ENCODE measurements at regions not wholly inside any gene's neighbourhood (a gene's known extent, or its start where the extent isn't known, plus 50 kb on each side); places are given as distances from the start of the nearest gene placed in this dataset.

GRCh38 chr11:41970681-41971080 lies 511.2 kb upstream of the LRRC4C start:
- Histone ChIP-seq H3K4me1 (no peaks in the 10 kb centered on the region), H3K27ac (no peak overlapping the region), H3K27me3 (no peaks in the 10 kb centered on the region), H3K9me3 (peaks cover 4% of the 10 kb centered on the region), H3K4me3 (no peak overlapping the region), H3K36me3 (no peaks in the 10 kb centered on the region)
- 84% methylated on average over 1 of the region's 1 CpG for WGBS
- TF ChIP-seq POLR2AphosphoS5 (IDR thresholded peaks at IDR 0.05) = no peak
- TF ChIP-seq EP300 (IDR thresholded peaks at IDR 0.05) = no peak
- no peak for DNase-seq (ENCODE audit: low spot score in 2 of 2)

- no peaks in the 10 kb centered on the region for H3K36me3 ChIP-seq
- no peak overlapping the region for H3K4me3 ChIP-seq
- no peaks in the 10 kb centered on the region for H3K4me1 ChIP-seq
- H3K27ac ChIP-seq = no peak overlapping the region
- no peaks in the 10 kb centered on the region for H3K27me3 ChIP-seq
- TF ChIP-seq POLR2A (IDR thresholded peaks at IDR 0.05) (no peak), CTCF (IDR thresholded peaks at IDR 0.05) (no peak), POLR2AphosphoS5 (IDR thresholded peaks at IDR 0.05) (no peak), EP300 (IDR thresholded peaks at IDR 0.05) (no peak)
- DNase-seq (ENCODE audit: low spot score in 2 of 2) = no peak
- WGBS = 72% methylated on average over 5 of the region's 5 CpGs
- peaks cover 4% of the 10 kb centered on the region for H3K9me3 ChIP-seq
Measured at GRCh38 chr11:41971592-41971991, 512.1 kb upstream of the LRRC4C start.

GRCh38 chr11:41978945-41979344 lies 519.5 kb upstream of the LRRC4C start:
- TF ChIP-seq POLR2A (IDR thresholded peaks at IDR 0.05) (no peak), CTCF (IDR thresholded peaks at IDR 0.05) (no peak), POLR2AphosphoS5 (IDR thresholded peaks at IDR 0.05) (no peak), EP300 (IDR thresholded peaks at IDR 0.05) (no peak)
- H3K4me1 ChIP-seq = no peaks in the 10 kb centered on the region
- no peak overlapping the region for H3K4me3 ChIP-seq
- H3K27me3 ChIP-seq = no peaks in the 10 kb centered on the region
- H3K36me3 ChIP-seq = no peaks in the 10 kb centered on the region
- no peak for DNase-seq (ENCODE audit: low spot score in 2 of 2)
- no peaks in the 10 kb centered on the region for H3K9me3 ChIP-seq
- 62% methylated on average over 2 of the region's 2 CpGs for WGBS
- no peak overlapping the region for H3K27ac ChIP-seq

GRCh38 chr11:41980741-41981140 lies 521.3 kb upstream of the LRRC4C start:
- 91% methylated on average over 2 of the region's 2 CpGs for WGBS

GRCh38 chr11:41982276-41982675 lies 522.8 kb upstream of the LRRC4C start:
- no peak for DNase-seq (ENCODE audit: low spot score in 2 of 2)
- Histone ChIP-seq H3K36me3 (no peaks in the 10 kb centered on the region), H3K27ac (no peak overlapping the region), H3K9me3 (no peaks in the 10 kb centered on the region), H3K4me1 (no peaks in the 10 kb centered on the region), H3K4me3 (no peak overlapping the region), H3K27me3 (no peaks in the 10 kb centered on the region)
- TF ChIP-seq CTCF (IDR thresholded peaks at IDR 0.05) = no peak
- TF ChIP-seq POLR2AphosphoS5 (IDR thresholded peaks at IDR 0.05) = no peak
- TF ChIP-seq EP300 (IDR thresholded peaks at IDR 0.05) = no peak
- no peak for TF ChIP-seq POLR2A (IDR thresholded peaks at IDR 0.05)
- 79% methylated on average over 3 of the region's 3 CpGs for WGBS

More at GRCh38 chr11:41980741-41981140, 521.3 kb upstream of the LRRC4C start:
- DNase-seq (ENCODE audit: low spot score in 2 of 2) = no peak
- TF ChIP-seq POLR2A (IDR thresholded peaks at IDR 0.05) (no peak), CTCF (IDR thresholded peaks at IDR 0.05) (no peak), POLR2AphosphoS5 (IDR thresholded peaks at IDR 0.05) (no peak), EP300 (IDR thresholded peaks at IDR 0.05) (no peak)
- H3K36me3 ChIP-seq = no peaks in the 10 kb centered on the region
- no peak overlapping the region for H3K27ac ChIP-seq
- no peaks in the 10 kb centered on the region for H3K4me1 ChIP-seq
- no peaks in the 10 kb centered on the region for H3K27me3 ChIP-seq
- H3K9me3 ChIP-seq = no peaks in the 10 kb centered on the region
- H3K4me3 ChIP-seq = no peak overlapping the region

GRCh38 chr11:41982975-41983374 lies 523.5 kb upstream of the LRRC4C start:
- H3K4me3 ChIP-seq = no peak overlapping the region
- no peaks in the 10 kb centered on the region for H3K9me3 ChIP-seq
- H3K4me1 ChIP-seq = no peaks in the 10 kb centered on the region
- WGBS = 80% methylated on average over 3 of the region's 3 CpGs
- no peak for DNase-seq (ENCODE audit: low spot score in 2 of 2)
- no peak overlapping the region for H3K27ac ChIP-seq
- TF ChIP-seq EP300 (IDR thresholded peaks at IDR 0.05) = no peak
- TF ChIP-seq POLR2AphosphoS5 (IDR thresholded peaks at IDR 0.05) = no peak
- no peak for TF ChIP-seq CTCF (IDR thresholded peaks at IDR 0.05)
- TF ChIP-seq POLR2A (IDR thresholded peaks at IDR 0.05) = no peak
- no peaks in the 10 kb centered on the region for H3K36me3 ChIP-seq
- H3K27me3 ChIP-seq = no peaks in the 10 kb centered on the region

All from suprapubic skin (tissue), 4 donors.